RWPE1 (cell line): ENCODE measurements at regions not wholly inside any gene's neighbourhood (a gene's known extent, or its start where the extent isn't known, plus 50 kb on each side); places are given as distances from the start of the nearest gene placed in this dataset.
A peak's percentile ranks its signal among the peaks of the same experiment; 100 is the strongest.

Experiments used
- CTCF ChIA-PET: fragments of 350-600 bp; sonication (Branson Sonifier 250); formaldehyde crosslinking; extraction: SDS; loops from one replicate; lab custom pipeline; 2021; lab: Yijun Ruan, JAX
- POLR2A ChIA-PET: fragments of 400-600 bp; formaldehyde crosslinking; extraction: SDS; loops from one replicate; lab custom pipeline; 2020; ENCODE audit warnings: antibody characterized with exemption; ENCODE audit not compliant: low non-redundant PET; lab: Yijun Ruan, JAX
- DNase-seq: peaks from one replicate; pipeline ENCODE4 v3.0.0; 2012; ENCODE audit warnings: low spot score
- H3K27ac ChIP-seq: fragments of 450-650 bp; 2 replicates; pipeline ENCODE4 v1.5.1; 2017
- CTCF ChIP-seq: fragments of 450-650 bp; conservative IDR thresholded peaks from 2 replicates; pipeline ENCODE4 v1.5.1; 2017; ENCODE audit warnings: low read depth, mild to moderate bottlenecking

- no peak for DNase-seq
- CTCF ChIA-PET, result no interaction called here
- H3K27ac ChIP-seq, result no peak overlapping the region
- TF ChIP-seq CTCF, result no peak
- POLR2A ChIA-PET, result no interaction called here
These were observed 1089.9 kb upstream of the PCDH10 start for GRCh38 chr4:132059227-132059626.

GRCh38 chr4:132062611-132063239 is 1086.4 kb upstream of the PCDH10 start:
- no peak for TF ChIP-seq CTCF
- ChIA-PET CTCF (no interaction called here), POLR2A (no interaction called here)

GRCh38 chr4:132063829-132064228 is 1085.3 kb upstream of the PCDH10 start:
- DNase-seq, result no peak
- ChIA-PET CTCF (no interaction called here), POLR2A (no interaction called here)

More at GRCh38 chr4:132062611-132063239, 1086.4 kb upstream of the PCDH10 start:
- no peak overlapping the region for H3K27ac ChIP-seq
- no peak for DNase-seq

GRCh38 chr4:132065940-132066495 is 1083.1 kb upstream of the PCDH10 start:
- ChIA-PET CTCF (interaction anchor here (0.6 kb wide), 1 partner anchor 514 kb away, joined by 3 read pairs; no protein-coding TSS in a partner anchor), POLR2A (no interaction called here)
- no peak overlapping the region for H3K27ac ChIP-seq
- no peak for TF ChIP-seq CTCF
- DNase-seq, result peak; percentile 26

More at GRCh38 chr4:132063829-132064228, 1085.3 kb upstream of the PCDH10 start:
- H3K27ac ChIP-seq, result no peak overlapping the region
- no peak for TF ChIP-seq CTCF

- ChIA-PET CTCF (no interaction called here), POLR2A (no interaction called here)
- no peak for TF ChIP-seq CTCF
- H3K27ac ChIP-seq, result no peak overlapping the region
- peak; percentile 40 for DNase-seq
These were observed 1077.3 kb upstream of the PCDH10 start for GRCh38 chr4:132071815-132072214.

GRCh38 chr4:132076829-132077228 is 1072.3 kb upstream of the PCDH10 start:
- POLR2A ChIA-PET, result no interaction called here
- CTCF ChIA-PET, result no interaction called here

More at GRCh38 chr4:132076829-132077228, 1072.3 kb upstream of the PCDH10 start:
- no peak for TF ChIP-seq CTCF
- no peak overlapping the region for H3K27ac ChIP-seq
- DNase-seq, result no peak
